Middle frontal gyrus (tissue), 1 donor: ENCODE measurements at regions not wholly inside any gene's neighbourhood (a gene's known extent, or its start where the extent isn't known, plus 50 kb on each side); places are given as distances from the start of the nearest gene placed in this dataset.
"Not testable (repeated sequence)": the region's sequence is repeated elsewhere in the genome, so short reads cannot be mapped to it uniquely, and the experiment has no call there.

Source experiments
- DNase-seq: peaks from one replicate; pipeline ENCODE4 v3.0.0-alpha.2; 2015; ENCODE audit warnings: low spot score; ENCODE audit errors: extremely low spot score

GRCh38 chr2:121157481-121157880 lies 127.5 kb downstream of the TFCP2L1 start:
- DNase-seq: not testable (repeated sequence)

- no peak for DNase-seq
Measured at GRCh38 chr2:121159291-121160071, 125.5 kb downstream of the TFCP2L1 start.

GRCh38 chr2:121160366-121160765 lies 124.6 kb downstream of the TFCP2L1 start:
- no peak for DNase-seq

- DNase-seq: no peak
Measured at GRCh38 chr2:121161272-121161671, 123.7 kb downstream of the TFCP2L1 start.

GRCh38 chr2:121162893-121163292 lies 122.1 kb downstream of the TFCP2L1 start:
- no peak for DNase-seq

- no peak for DNase-seq
Measured at GRCh38 chr2:121164042-121164441, 121.0 kb downstream of the TFCP2L1 start.

GRCh38 chr2:121165038-121165542 lies 119.9 kb downstream of the TFCP2L1 start:
- DNase-seq: no peak
